GF-D8 (cell line): ENCODE measurements at regions not wholly inside any gene's neighbourhood (a gene's known extent, or its start where the extent isn't known, plus 50 kb on each side); places are given as distances from the start of the nearest gene placed in this dataset.

ENCODE experiments used
- DNase-seq: peaks from one replicate; lab custom pipeline; 2025; lab: John Stamatoyannopoulos, UW

- DNase-seq: no peak
Measured at GRCh38 chr18:69109686-69110085, 291.0 kb upstream of the DOK6 start.

GRCh38 chr18:69120833-69121232 lies 279.9 kb upstream of the DOK6 start:
- no peak for DNase-seq

- peak; percentile 36 for DNase-seq
Measured at GRCh38 chr18:69123421-69123820, 277.3 kb upstream of the DOK6 start.

- DNase-seq: no peak
Measured at GRCh38 chr18:69127873-69128500, 272.7 kb upstream of the DOK6 start.

- no peak for DNase-seq
Measured at GRCh38 chr18:69128566-69128965, 272.1 kb upstream of the DOK6 start.

GRCh38 chr18:69128978-69129377 lies 271.7 kb upstream of the DOK6 start:
- no peak for DNase-seq

GRCh38 chr18:69138088-69138487 lies 262.6 kb upstream of the DOK6 start:
- DNase-seq: no peak

- DNase-seq: no peak
Measured at GRCh38 chr18:69143084-69143483, 257.6 kb upstream of the DOK6 start.

GRCh38 chr18:69152436-69152835 lies 248.3 kb upstream of the DOK6 start:
- no peak for DNase-seq

- no peak for DNase-seq
Measured at GRCh38 chr18:69157906-69158305, 242.8 kb upstream of the DOK6 start.

- DNase-seq: no peak
Measured at GRCh38 chr18:69158944-69159343, 241.7 kb upstream of the DOK6 start.

GRCh38 chr18:69161383-69162028 lies 239.2 kb upstream of the DOK6 start:
- no peak for DNase-seq

GRCh38 chr18:69162649-69163048 lies 238.0 kb upstream of the DOK6 start:
- no peak for DNase-seq

GRCh38 chr18:69172046-69172445 lies 228.6 kb upstream of the DOK6 start:
- no peak for DNase-seq

GRCh38 chr18:69175681-69176080 lies 225.0 kb upstream of the DOK6 start:
- DNase-seq: no peak

- no peak for DNase-seq
Measured at GRCh38 chr18:69176741-69177140, 223.9 kb upstream of the DOK6 start.

GRCh38 chr18:69177702-69178101 lies 223.0 kb upstream of the DOK6 start:
- DNase-seq: no peak

- DNase-seq: no peak
Measured at GRCh38 chr18:69186162-69186561, 214.5 kb upstream of the DOK6 start.

- no peak for DNase-seq
Measured at GRCh38 chr18:69196336-69196735, 204.4 kb upstream of the DOK6 start.

GRCh38 chr18:69205925-69206324 lies 194.8 kb upstream of the DOK6 start:
- no peak for DNase-seq

GRCh38 chr18:69208545-69208944 lies 192.1 kb upstream of the DOK6 start:
- no peak for DNase-seq

- no peak for DNase-seq
Measured at GRCh38 chr18:69209761-69210160, 190.9 kb upstream of the DOK6 start.

GRCh38 chr18:69213842-69214241 lies 186.8 kb upstream of the DOK6 start:
- no peak for DNase-seq

- no peak for DNase-seq
Measured at GRCh38 chr18:69215161-69215560, 185.5 kb upstream of the DOK6 start.
